ENCODE measurements at regions not wholly inside any gene's neighbourhood (a gene's known extent, or its start where the extent isn't known, plus 50 kb on each side); places are given as distances from the start of the nearest gene placed in this dataset.

DNA sequence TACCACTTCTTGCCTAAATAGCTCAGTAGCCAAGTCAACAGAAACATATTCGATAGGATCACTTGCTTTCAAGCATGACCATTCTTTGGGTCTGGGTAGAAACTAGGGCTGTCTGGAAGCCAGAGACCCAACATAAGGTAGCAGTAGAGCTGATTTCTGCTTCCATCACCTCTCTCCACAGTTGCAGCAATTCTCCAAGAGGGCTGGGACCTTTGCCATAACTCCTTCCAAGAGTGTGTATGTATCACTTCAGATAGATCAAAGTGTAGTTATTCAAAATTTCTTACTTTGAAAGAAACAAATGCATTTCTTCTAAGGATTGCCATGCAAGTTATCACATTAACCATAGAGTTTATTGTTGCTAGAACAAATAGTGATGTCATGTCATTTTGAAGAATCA lies 172.0 kb upstream of the GALNT5 start:
- Histone ChIP-seq H3K36me3 (no peaks in the 10 kb centered on the region), H3K9ac (no peak overlapping the region), H3K9me3 (no peaks in the 10 kb centered on the region), H3K27ac (no peak overlapping the region), H3K4me3 (no peak overlapping the region), H3K4me2 (no peak overlapping the region), H3K4me1 (peaks cover 6% of the 10 kb centered on the region; the same call in 1 of the 2 replicates), H4K20me1 (no peaks in the 10 kb centered on the region), H3K27me3 (no peaks in the 10 kb centered on the region)
- no peak for TF ChIP-seq Cebpa-rat (IDR thresholded peaks at IDR 0.05)

DNA sequence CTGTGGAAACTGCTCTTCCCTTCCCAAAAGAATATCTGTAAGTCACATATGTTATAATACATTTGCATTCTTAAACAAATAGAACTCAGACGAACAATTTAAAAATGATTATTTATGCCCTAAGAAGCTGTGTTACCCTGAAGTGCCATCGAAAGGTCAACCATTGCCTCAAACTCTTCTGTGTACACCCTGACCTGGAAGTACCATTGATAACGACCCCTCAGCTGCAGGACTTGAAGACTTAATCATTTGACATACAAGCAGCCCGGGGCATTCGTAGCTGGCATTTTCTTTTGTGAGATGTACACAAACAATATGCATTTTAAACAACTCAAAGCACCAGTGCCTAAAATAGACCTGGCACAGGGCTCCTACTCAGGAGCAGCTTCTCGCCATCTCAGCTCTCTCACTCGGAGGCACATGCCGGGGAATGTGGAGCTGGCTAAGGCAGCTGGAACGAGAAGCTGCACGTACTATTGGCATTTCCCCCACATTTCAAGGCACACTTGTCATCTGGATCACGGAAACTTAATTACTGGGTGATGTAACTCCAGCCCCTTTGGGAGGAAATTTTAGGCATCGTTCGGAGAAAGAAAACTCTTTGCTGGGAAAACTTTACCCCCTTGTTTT lies 170.0 kb upstream of the GALNT5 start:
- Histone ChIP-seq H3K36me3 (no peaks in the 10 kb centered on the region), H3K27me3 (no peaks in the 10 kb centered on the region), H3K27ac (no peak overlapping the region), H3K4me1 (no peaks in the 10 kb centered on the region), H3K4me2 (no peak overlapping the region), H3K4me3 (no peak overlapping the region), H3K9ac (no peak overlapping the region), H3K9me3 (no peaks in the 10 kb centered on the region), H4K20me1 (no peaks in the 10 kb centered on the region)
- no peak for TF ChIP-seq Cebpa-rat (IDR thresholded peaks at IDR 0.05)

DNA sequence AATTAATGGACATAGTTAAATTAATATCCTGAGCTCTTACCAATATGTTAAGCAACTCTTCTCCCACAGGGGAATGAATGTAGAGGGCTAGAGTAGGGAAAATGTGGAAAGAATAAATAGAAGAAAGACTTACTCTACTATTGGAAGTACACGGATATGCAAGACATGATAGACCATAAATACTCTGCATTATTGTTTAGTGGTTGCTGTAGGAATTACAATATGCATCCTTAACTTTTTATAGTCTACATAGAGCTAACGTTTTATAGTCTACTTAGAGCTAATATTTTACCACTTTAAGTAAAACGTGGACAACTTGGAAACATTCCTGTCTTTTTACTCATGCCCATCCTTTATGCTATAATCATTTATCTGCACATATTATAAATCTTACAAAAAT lies 163.8 kb upstream of the GALNT5 start:
- no peaks in the 10 kb centered on the region for H3K36me3 ChIP-seq
- no peak overlapping the region for H3K9ac ChIP-seq
- H3K27me3 ChIP-seq: no peaks in the 10 kb centered on the region
- H3K4me3 ChIP-seq: no peak overlapping the region
- no peaks in the 10 kb centered on the region for H3K9me3 ChIP-seq
- TF ChIP-seq Cebpa-rat (IDR thresholded peaks at IDR 0.05): no peak
- no peaks in the 10 kb centered on the region for H4K20me1 ChIP-seq
- H3K27ac ChIP-seq: no peak overlapping the region
- no peaks in the 10 kb centered on the region for H3K4me1 ChIP-seq
- H3K4me2 ChIP-seq: no peak overlapping the region

- TF ChIP-seq Cebpa-rat (IDR thresholded peaks at IDR 0.05): no peak; the same call in 1 of the 2 replicates
- H3K36me3 ChIP-seq: no peaks in the 10 kb centered on the region
- H3K9ac ChIP-seq: no peak overlapping the region
- H4K20me1 ChIP-seq: no peaks in the 10 kb centered on the region
- H3K4me2 ChIP-seq: no peak overlapping the region
- H3K27me3 ChIP-seq: no peaks in the 10 kb centered on the region
- H3K9me3 ChIP-seq: peaks cover 7% of the 10 kb centered on the region; the same call in 1 of the 2 replicates
- peaks cover 15% of the 10 kb centered on the region for H3K4me1 ChIP-seq
- H3K4me3 ChIP-seq: no peak overlapping the region
- no peak overlapping the region for H3K27ac ChIP-seq
Observed at GRCh38 chr2:157105372-157105771, 152.1 kb upstream of the GALNT5 start.

DNA sequence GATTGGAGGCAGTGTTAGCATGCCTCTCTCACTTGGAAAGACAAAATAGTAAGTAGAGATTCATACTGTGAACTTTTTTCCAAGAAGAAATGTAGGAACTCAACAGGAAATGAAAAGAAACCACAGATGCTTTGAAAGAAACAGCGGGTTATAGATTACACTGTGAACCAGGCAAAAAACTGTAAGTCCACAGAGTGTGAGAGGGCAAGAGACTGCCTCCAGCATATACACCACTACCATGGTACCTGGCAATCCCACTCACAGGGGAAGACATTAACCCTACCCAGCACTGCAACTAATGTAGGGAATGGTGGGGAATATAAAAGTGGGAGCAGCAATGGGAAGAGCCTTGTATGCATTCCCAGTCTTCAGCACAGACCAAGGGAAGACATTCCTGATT lies 150.6 kb upstream of the GALNT5 start:
- Histone ChIP-seq H3K4me3 (no peak overlapping the region), H3K4me2 (peak overlapping the region; percentile 60), H3K36me3 (no peaks in the 10 kb centered on the region), H3K27me3 (no peaks in the 10 kb centered on the region), H3K9me3 (peaks cover 7% of the 10 kb centered on the region; the same call in 1 of the 2 replicates), H4K20me1 (no peaks in the 10 kb centered on the region), H3K27ac (no peak overlapping the region), H3K4me1 (peaks cover 15% of the 10 kb centered on the region), H3K9ac (no peak overlapping the region)
- TF ChIP-seq Cebpa-rat (IDR thresholded peaks at IDR 0.05): no peak

GRCh38 chr2:157107460-157107859 lies 150.0 kb upstream of the GALNT5 start:
- Histone ChIP-seq H4K20me1 (no peaks in the 10 kb centered on the region), H3K36me3 (no peaks in the 10 kb centered on the region), H3K4me2 (peak overlapping the region; percentile 60), H3K4me1 (peaks cover 15% of the 10 kb centered on the region), H3K27me3 (no peaks in the 10 kb centered on the region), H3K27ac (no peak overlapping the region), H3K9me3 (peaks cover 7% of the 10 kb centered on the region; the same call in 1 of the 2 replicates), H3K9ac (no peak overlapping the region), H3K4me3 (no peak overlapping the region)
- no peak for TF ChIP-seq Cebpa-rat (IDR thresholded peaks at IDR 0.05)

GRCh38 chr2:157107877-157108276 lies 149.6 kb upstream of the GALNT5 start:
- Histone ChIP-seq H4K20me1 (no peaks in the 10 kb centered on the region), H3K4me1 (peaks cover 15% of the 10 kb centered on the region), H3K9me3 (peaks cover 7% of the 10 kb centered on the region; the same call in 1 of the 2 replicates), H3K27ac (no peak overlapping the region), H3K9ac (no peak overlapping the region), H3K36me3 (no peaks in the 10 kb centered on the region), H3K4me2 (peak overlapping the region; percentile 60), H3K27me3 (no peaks in the 10 kb centered on the region), H3K4me3 (no peak overlapping the region)
- no peak for TF ChIP-seq Cebpa-rat (IDR thresholded peaks at IDR 0.05)

DNA sequence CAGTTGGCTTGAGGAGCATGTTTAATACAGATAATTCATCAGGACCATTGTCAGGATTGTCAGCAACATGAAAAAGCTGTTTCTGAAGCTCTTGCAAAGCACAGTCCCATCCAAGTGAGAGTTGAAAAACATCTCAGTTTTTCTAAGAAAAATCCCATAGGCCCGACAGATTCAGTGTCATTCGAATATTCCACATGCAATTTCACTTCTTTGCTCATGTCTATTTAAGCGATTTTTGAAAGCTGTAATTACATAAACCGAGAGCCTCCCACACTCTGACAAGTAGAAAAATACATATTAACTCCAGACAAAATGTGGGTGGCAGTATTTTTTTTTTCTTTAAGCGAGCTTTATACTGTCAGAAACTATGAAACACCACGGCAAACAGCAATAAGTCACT lies 134.7 kb upstream of the GALNT5 start:
- H3K36me3 ChIP-seq: no peaks in the 10 kb centered on the region
- no peaks in the 10 kb centered on the region for H3K4me1 ChIP-seq
- no peaks in the 10 kb centered on the region for H3K27me3 ChIP-seq
- no peaks in the 10 kb centered on the region for H4K20me1 ChIP-seq
- H3K9me3 ChIP-seq: no peaks in the 10 kb centered on the region
- no peak overlapping the region for H3K4me2 ChIP-seq
- H3K9ac ChIP-seq: no peak overlapping the region
- no peak overlapping the region for H3K4me3 ChIP-seq
- H3K27ac ChIP-seq: no peak overlapping the region
- TF ChIP-seq Cebpa-rat (IDR thresholded peaks at IDR 0.05): no peak

GRCh38 chr2:157124731-157125130 lies 132.8 kb upstream of the GALNT5 start:
- Histone ChIP-seq H3K4me2 (no peak overlapping the region), H3K4me3 (no peak overlapping the region), H3K36me3 (no peaks in the 10 kb centered on the region), H3K9ac (no peak overlapping the region), H3K9me3 (no peaks in the 10 kb centered on the region), H3K27ac (no peak overlapping the region), H3K27me3 (no peaks in the 10 kb centered on the region), H4K20me1 (no peaks in the 10 kb centered on the region), H3K4me1 (no peaks in the 10 kb centered on the region)
- no peak for TF ChIP-seq Cebpa-rat (IDR thresholded peaks at IDR 0.05)

GRCh38 chr2:157125685-157126084 lies 131.8 kb upstream of the GALNT5 start:
- H3K36me3 ChIP-seq: no peaks in the 10 kb centered on the region
- TF ChIP-seq Cebpa-rat (IDR thresholded peaks at IDR 0.05): no peak
- no peak overlapping the region for H3K4me3 ChIP-seq
- H3K9ac ChIP-seq: no peak overlapping the region
- no peaks in the 10 kb centered on the region for H3K9me3 ChIP-seq
- no peaks in the 10 kb centered on the region for H4K20me1 ChIP-seq
- H3K27me3 ChIP-seq: no peaks in the 10 kb centered on the region
- H3K27ac ChIP-seq: no peak overlapping the region
- H3K4me2 ChIP-seq: no peak overlapping the region
- H3K4me1 ChIP-seq: no peaks in the 10 kb centered on the region
